ENCODE measurements at regions not wholly inside any gene's neighbourhood (a gene's known extent, or its start where the extent isn't known, plus 50 kb on each side); places are given as distances from the start of the nearest gene placed in this dataset.

DNA sequence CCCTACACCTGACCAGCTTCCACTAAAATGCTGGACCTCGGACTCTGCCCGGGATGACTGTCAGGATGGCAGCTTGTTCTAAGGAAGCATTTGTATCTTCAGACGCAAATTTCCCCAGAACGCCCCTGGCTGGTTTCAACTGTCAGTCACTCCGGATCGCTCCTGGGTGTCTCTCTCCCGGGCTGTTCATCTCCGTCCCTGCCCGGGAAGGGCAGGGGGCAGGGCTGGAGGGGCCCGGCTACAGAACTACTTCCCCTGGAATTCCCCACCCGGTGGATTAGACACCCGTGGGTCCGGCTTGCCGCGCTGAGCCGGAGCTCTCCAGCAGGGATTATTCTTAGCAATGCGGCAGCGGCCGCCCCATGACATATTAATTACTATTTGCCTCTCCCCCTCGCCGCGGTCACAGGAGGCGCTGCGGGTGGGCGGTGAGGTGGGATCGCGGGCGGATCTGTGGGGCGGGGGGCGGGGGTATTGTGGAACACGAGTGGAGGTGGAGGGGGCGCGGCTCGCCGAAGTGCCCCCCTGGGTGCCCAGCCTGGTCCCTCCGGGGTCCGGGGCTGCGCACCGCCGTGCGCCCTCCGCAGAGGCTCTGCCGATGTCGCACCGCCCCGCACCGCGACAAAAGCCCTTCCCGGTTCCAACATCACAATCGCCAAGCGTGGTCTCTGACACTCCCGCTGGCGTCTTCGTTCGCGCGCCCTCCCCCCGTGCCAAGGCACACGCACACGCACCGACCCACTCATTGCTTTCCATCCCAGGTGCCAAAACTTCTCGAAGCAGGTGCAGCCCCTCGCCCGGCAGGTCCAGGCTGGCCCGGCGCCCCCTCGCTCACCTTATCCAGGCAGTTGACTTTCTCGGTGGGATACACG is 276.1 kb upstream of the NEBL start:
- no peak for DNase-seq (ENCODE audit: low read depth)

DNA sequence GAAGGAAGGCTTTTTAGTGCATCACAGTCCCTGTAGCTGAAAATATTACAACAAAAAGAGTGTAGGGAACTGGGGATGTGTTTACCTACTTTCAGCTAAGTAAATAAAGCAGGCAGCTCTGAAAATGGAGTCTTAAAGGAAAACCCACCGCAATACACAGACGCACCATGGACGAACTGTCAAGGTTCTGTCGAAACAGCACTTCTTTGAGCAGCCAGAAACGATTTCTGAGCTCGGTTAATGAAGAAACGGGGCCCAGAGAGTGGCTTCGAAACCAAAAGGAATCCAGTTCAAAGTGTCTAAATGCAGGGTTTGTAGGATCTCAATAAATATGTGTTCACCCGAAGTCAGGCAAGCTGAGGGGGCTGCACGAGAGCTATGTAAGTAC is 275.4 kb upstream of the NEBL start:
- no peak for DNase-seq (ENCODE audit: low read depth)

DNA sequence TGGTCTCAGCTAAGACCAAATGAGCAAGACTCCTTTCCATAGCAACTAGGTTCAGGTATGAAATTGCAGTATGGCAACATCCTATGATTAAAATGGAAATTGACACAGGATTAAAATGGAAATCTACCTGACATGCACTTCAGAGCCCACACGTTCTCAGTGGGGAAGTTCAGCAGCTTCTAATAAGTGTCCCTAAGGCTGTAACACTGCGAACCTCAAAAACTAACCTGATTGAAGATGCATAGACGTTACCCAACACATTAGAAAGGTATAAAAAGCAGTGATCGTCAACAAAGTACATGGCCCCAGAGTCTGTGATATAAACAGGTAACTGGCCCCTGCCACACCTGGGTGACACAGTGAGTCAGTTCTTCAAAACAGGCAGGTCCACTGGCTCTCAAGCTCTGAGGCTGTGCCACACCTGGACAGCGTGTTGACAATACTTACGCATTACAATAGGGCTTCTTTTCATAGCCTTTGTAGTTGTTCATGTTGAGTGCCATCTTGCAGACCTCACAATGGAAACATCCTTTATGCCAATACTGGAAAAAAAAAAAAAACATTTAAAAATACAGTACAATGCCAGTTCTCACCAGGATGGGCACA is 274.9 kb upstream of the NEBL start:
- no peak for DNase-seq (ENCODE audit: low read depth)

DNA sequence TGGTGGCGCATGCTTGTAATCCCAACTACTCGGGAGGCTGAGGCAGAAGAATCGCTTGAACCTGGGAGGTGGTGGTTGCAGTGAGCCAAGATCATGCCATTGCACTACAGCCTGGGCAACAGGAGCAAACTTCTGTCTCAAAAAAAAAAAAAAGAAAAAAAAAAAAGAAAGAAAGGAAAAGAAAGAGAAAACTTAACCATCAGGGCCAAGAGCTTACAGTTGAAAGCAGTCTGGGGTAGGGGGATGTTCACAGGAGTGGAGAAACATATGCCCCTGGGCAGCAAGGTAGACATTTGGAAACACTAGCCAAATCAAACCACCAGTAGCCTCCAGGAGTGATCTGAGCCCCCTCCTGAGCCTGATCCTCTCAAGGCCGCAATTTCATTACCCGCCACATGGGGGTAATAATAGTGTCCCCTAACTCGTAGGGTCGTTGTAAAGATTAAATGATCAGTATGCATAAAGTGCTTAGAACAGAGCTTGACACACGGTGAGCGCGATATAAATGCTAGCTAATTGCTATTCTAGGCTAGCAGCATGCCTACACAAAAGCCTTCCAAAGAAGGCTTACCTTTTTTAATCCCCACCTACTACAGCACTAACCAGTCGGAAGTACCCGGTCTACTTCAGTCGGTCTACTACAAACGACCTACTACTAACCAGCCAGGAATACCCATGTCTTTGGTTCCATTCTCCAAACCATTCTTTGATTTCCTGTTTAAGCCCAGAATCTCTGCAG is 274.3 kb upstream of the NEBL start:
- DNase-seq (ENCODE audit: low read depth) = no peak

DNA sequence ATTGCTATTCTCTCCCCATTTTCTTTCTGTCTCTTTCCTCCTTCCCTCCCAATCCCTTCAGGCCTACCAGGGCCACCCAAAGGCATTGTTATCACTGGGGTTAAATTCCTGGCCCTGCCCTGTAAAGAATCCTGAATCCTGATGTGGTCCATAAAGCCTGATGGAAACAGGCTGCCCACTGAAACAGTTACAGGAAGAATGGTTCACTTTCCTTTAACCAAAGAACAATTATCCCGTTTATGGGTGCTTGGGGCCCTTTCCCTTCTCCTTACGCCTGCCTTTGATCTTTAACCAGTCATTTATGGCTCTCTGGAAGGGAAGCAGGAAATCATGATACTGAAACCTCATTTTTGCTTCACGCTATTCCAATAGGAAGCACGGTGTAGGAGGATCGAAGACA is 273.1 kb upstream of the NEBL start:
- no peak for DNase-seq (ENCODE audit: low read depth)

DNA sequence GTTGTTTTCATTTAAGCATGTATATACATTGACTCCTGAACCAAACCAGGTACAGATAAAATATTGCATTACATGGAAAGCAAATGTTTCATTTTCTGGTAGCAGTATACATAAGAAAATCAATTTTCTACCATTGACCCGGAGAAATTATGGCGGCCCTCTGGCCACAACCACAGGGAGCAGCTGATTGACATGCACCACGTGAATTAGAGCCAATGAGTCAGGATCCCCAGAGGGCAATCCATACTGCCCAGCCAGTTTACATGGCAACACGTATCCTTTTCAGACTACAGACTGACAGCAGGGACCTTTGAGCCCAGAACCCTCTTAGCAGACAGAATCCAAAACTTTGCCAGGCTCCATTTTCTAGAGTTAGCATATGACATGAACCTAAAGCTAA is 272.2 kb upstream of the NEBL start:
- DNase-seq (ENCODE audit: low read depth) = no peak

DNA sequence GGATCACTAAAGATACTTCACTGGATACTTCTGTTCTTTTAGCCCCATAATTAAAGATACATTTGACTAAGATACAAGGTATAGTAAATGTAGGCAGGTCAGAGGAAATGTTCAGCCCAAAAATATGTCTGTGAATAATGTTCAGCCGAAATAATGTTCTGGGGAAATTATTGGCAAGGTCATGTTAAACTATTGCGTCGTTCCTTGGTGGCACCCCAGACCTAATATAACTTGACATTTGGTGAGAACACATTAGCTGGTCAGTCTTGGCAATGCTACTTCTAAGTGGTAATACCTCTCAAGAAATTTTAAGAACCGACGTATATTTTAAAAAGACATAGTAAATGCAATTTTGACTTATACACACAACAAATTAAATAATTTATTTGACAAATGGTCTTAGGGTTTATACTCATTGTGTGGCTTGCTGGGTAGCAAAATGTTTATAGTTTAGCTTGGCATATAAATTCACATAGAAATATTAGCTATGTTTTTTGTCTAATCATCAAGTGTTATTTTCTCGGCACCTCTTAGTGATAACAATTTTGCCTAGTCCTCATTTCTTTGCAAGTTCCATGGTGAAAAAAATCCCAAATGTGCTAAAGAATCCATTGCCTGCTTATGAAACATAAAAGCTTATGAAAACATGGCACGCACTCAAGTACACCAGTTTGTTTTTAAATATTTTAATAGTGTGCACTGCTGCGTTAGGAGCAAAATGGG is 270.3 kb upstream of the NEBL start:
- no peak for DNase-seq (ENCODE audit: low read depth)

DNA sequence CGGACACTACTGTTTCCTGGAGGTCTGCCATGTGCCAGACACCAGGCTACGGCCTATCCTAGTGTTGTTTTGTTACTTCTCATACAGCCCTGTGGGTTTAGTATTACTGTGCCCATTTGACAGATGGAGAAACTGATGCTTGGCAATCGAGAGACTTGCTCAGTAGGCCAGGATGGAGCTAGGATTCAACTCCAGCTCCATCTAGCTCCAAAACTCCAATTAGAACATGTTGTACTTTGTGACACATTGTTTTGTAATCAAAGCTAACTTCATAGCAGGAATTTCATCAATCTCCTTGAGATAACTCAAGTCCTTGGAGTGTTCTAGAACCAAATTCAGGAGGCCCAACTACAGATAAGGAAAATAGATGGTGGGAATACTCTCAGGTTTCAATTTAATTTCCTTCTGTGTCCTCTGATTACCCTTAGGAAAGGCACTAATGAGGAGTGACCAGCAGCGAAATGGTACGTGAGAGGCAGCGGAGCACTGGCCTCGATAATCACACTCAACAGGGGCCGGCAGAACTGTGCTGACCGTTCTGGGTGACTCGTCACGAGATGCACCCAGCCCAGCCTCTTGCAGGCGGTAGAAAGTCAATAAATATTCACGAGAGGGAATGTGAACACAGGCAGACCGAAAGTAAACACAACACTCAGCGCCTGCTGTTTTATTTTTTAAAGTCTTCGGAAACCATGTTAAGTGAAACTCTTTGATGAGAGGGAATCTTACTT is 269.6 kb upstream of the NEBL start:
- DNase-seq (ENCODE audit: low read depth) = no peak

DNA sequence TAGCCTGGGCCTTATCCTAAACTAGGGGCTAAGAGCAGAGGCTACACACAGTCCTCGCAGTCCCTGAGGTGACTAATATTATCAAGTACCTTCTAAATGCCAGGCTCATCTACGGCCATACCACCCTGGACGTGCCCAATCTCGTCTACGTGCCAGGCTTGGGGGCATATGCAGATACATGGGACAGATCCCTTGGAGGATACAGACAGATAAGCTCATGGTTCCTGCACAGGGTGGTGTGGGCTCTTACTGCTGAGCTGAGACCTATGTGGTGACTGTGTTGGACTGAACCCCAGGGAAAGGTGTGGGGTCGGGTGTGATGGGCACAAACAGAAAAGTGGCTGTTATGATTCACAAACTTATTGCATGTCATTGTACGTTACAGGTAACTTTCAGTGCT is 268.4 kb upstream of the NEBL start:
- no peak for DNase-seq (ENCODE audit: low read depth)

DNA sequence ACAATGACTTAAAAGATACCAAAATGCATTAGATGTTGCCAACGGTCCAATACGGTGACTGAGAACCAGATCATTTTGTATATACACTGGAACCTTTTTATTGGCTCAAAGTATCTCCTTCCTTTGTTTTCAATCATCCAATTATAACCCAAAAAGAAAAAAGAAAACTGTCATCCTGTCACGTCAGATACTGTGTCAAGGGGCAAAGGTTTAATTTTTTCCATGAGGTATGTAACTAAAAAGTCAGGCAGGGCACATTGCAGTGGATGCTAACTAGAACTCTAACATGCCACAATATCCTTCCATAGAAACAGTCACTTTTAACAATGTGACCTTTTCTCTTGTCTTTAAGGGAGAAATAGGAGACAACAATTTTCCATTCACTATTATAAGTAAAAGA is 267.6 kb upstream of the NEBL start:
- no peak for DNase-seq (ENCODE audit: low read depth)

DNA sequence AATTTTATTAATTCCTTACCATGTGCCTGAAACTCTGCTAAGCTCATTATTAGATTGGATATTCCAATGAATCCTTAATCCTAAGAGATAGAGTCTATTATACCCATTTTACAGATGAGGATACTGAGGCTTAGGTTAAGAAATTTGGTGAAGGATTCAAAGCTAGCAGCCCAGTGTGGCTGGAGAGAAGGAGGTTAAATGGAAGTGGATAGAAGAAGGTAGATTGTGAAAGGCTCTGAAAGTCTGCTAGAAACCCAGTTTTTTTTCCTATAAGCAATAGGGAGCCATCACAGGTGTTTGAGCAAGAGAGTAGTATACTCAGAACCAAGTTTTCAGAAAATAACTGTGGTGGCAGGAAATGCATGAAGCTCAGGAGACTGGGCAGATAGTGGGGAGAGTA is 265.8 kb upstream of the NEBL start:
- no peak for DNase-seq (ENCODE audit: low read depth)

DNA sequence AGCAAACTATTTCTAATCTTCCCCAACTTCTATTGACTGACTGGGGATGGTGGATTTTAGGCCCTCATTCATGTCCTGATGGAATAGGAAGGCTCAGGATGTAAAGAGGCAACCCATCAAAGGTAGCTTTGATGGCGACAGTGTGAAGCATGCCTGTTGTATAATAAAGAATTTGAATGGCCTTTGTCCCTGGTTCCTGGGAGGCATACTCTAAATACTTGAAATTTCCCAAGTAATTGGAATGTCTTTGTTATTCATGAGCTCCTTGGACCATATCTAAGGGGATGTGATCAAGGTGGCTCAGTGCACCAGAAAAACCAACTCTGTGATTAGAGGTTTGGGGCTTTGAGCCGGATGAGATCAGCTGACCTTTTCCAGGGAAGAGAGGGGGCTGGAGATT is 264.5 kb upstream of the NEBL start:
- DNase-seq (ENCODE audit: low read depth) = no peak

DNA sequence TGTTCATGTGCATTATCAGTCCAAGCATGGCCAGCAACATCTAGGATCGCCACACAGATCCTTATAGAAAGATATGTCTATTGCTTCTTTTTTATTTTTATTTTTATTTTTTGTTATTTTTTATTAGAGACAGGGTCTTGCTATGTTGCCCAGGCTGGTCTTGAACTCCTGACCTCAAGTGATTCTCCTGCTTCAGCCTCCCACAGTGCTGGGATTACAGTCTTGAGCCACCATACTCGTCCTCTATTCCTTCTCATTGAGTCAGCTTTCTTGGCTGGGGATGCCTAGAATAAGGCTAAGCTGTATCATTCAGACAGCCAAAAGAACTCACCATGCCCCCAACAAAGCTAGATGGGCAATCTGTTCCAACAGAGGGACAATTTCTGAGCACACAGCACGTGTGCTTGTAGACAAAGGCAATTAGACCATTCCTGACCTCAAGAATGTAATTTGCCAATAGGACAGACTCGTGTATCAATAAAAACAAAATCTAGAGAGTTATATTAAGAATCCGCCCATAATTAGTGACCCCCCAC is 264.0 kb upstream of the NEBL start:
- no peak for DNase-seq (ENCODE audit: low read depth)

DNA sequence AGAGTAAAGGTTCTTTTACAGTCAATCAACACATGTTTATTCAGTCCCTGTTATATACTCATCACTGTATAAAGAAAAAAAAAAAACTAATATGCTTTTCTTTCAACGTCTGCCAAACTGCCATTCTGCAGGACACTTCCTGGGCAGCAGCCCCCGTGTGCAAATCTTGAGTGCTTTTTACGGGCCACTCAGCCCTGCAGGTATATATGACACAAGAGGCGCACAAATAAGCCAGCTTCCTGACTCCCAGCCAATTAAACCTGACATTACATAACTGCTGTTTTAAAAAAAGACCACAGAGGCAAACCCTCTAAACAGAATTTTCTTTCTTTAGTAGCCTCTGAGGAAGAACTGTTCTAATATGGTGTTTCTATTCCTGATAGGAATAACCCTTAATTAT is 263.0 kb upstream of the NEBL start:
- no peak for DNase-seq (ENCODE audit: low read depth)

DNA sequence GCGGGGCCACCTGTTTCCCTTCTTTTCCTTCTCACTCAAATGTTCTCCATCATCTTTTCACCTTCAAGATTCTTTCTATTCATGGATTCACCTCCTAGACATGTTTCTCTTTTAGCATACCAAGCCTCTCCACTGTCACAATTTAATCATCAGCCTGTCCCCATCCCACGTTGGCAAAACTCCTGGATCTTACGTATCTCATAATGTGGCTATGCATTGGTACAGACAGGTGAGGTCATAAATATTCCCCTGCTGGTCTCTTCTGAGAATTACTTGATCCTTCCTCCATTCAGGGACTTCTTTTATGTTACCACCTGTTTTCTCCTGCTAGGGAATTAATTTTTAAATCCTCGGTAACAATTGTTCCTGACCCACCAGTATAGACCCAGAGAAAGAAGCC is 262.6 kb upstream of the NEBL start:
- no peak for DNase-seq (ENCODE audit: low read depth)

DNA sequence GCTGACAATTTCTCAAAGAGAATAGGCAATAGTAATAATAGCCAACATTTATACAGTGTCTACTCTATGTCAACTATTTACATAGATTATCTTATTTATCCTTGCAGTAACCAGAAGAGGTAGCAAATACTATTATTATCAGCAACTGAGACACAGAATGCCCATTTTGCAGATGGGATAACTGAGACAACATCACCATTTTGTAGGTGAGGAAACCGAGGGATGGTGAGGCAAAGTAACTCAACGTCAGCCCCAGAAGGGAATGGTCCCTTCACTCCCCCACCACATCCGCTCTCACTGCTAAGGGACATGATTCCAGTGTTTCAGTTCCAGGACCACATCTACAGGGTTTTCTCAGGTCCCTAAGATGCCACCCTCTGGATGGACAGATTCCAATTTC is 261.2 kb upstream of the NEBL start:
- no peak for DNase-seq (ENCODE audit: low read depth)

DNA sequence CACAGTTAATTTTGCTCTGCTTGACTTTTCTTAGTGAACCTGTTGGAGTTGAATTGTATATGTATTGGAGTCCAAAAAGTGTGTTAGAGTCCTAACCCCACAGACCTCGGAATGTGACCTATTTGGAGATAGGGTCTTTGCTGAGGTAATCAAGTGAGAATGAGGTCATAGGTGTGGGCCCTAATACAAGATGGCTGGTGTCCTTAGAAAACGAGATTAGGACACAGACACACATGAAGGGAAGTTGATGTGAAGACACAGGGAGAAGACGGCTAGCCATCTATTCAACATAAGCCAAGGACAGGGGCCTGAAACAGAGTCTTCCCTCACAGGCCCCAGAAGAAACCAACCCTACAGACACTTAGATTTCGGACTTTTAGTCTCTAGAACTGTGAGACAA is 260.6 kb upstream of the NEBL start:
- no peak for DNase-seq (ENCODE audit: low read depth)

DNA sequence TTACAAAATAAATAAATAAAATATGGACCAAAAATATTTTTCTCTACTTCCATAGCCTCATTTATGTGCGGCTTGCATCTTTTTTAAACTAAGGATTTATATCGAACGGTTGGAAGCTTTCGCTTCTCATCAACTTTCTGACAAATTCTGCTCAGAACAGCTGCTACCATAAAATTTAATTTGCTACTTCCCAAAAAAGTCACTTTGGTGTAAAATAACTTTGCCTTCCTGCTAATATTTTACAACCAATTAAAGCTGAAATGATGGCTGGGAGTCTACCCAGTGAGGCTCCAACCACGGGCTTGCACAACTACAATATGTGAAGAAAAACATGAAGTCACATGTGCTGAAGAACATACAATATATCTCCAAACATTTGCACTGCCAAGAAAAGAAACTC is 253.1 kb upstream of the NEBL start:
- DNase-seq (ENCODE audit: low read depth) = no peak

DNA sequence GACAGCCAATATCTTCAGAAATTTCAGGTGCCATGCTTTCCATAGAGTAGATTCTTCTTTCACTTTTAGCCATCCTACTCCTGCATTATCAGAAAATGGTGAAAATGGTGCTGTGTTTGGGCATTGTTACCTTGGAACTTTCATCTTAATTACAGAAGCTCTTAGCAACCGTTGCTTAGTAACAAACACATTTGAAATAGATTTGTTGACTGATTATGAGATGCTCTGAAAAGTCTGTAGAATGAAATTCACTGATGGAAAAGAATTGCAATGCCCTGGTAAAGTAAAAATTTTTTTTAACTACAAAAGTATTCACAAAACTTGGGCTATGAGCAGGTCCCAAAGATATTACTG is 249.3 kb upstream of the NEBL start:
- no peak for DNase-seq (ENCODE audit: low read depth)

DNA sequence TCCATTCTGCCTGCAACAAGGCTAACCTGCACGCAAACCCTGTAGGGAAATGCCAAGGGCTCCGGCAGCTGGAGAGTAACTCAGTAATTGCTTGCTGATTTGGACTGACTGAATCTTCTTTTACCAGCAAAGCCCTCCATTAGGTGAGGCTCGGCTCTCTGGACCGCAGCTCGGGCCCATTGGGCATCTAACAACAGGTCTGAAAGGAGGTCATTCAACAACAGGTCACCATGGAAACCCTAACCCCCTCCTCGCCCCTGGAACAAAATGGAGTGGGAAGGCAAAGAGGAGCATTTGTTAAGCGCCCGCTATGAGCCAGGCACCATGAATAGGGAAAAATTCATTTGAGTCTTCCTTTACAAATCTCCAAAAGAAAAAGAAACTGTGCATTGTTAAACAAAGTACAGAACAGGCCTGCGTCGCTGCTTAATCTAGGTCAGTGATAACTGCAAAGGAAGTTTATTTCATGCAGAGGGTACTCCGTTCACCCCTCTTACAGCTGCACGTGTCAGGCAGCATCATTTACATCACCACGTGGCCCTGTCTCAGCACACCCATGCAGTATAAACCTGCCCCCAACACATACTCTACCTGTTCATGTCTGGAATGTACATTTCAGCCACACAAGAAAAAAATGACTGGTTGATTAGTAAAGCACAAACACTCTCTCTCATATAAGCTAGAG is 248.8 kb upstream of the NEBL start:
- DNase-seq (ENCODE audit: low read depth) = no peak

DNA sequence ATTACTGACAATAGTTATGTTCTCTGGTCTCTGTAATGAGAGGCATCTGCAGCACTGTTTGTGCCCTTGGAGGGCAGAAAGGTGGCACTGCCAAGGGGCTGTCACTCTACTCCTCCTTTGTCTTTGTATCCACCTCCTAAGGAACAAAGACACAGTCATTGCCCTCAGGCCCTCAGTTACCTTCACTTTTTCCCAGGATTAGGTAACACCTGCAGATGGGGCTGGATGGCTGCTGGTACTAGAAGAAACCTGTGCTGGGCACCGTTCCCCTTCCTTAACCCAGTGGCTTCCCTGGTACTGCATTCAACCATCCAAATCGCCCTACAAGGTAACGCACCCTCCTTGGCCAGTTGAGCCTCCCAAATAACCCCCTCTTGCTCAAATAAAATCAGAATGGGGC is 246.9 kb upstream of the NEBL start:
- no peak for DNase-seq (ENCODE audit: low read depth)

Measured in stromal cell of bone marrow (primary cell).